ENCODE measurements at regions not wholly inside any gene's neighbourhood (a gene's known extent, or its start where the extent isn't known, plus 50 kb on each side); places are given as distances from the start of the nearest gene placed in this dataset.

- DNase-seq (ENCODE audit: low read depth, low spot score): no peak
Observed at GRCh38 chr5:52392321-52392720, 395.4 kb upstream of the ITGA1 start.

GRCh38 chr5:52409835-52410234 is 377.9 kb upstream of the ITGA1 start:
- DNase-seq (ENCODE audit: low read depth, low spot score): no peak

- no peak for DNase-seq (ENCODE audit: low read depth, low spot score)
Observed at GRCh38 chr5:52419357-52419756, 368.4 kb upstream of the ITGA1 start.

GRCh38 chr5:52427615-52428014 is 360.1 kb upstream of the ITGA1 start:
- DNase-seq (ENCODE audit: low read depth, low spot score): no peak

DNA sequence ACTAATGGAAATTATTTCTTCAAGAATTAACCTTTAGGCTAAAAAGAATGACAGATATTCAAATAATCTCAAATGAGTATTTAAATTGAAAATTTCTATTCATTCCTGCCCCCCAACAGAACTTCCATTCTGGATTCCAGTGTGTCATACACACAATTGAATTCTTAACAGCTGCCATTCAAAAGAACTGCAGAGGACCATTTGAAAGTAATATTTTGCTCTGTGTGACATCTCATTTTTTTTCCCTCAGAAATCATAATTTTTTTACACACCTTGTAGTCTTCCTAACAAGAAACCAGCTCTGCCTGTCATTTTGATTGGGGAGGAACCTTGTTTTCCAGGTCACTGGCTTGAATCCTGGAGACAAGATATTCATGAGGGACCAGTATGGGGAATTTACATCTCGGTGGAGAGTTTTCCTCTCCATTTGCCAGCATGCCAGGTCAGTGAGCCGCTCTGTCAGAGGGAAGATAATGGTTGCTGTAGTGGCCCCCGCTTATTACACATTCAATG is 358.7 kb upstream of the ITGA1 start:
- no peak for DNase-seq (ENCODE audit: low read depth, low spot score)

GRCh38 chr5:52441768-52442167 is 345.9 kb upstream of the ITGA1 start:
- no peak for DNase-seq (ENCODE audit: low read depth, low spot score)

GRCh38 chr5:52443187-52443586 is 344.5 kb upstream of the ITGA1 start:
- DNase-seq (ENCODE audit: low read depth, low spot score): no peak

DNA sequence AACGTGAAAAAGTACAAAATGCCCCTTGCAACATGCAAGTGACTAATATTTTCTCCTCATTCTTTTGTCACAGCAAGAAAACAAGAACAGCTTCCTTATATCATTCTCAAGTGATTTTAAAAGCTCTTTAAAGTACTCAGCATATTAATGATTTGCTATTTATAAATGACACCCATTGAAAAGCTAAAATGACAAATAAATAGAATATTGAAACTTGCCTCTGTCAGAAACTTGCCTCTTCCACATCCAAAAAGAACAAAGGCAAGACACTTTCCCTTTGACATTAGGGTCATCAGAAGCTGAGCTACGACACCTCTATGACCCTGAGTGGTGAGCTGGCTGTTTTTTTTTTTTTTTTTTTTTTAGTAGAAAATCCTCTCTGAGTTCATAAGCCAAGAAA is 339.6 kb upstream of the ITGA1 start:
- no peak for DNase-seq (ENCODE audit: low read depth, low spot score)

DNA sequence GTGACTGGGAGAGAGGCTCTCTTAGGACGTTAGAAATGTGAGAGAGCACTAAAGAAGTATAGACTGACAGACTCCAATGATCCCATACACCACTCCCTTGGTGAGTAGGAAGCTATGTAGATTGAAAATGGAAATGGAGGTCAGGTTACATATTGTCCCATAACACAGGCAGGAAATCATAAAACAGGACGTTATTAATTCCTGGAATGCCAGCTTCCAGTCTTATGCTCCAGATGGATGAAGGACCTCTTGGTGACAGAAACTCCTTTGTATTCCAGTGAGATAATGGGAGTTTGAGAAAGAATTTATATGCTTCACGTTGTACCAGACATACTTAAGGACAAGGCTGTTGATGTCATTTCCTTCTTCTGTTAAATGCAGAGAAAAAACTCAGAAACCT is 338.2 kb upstream of the ITGA1 start:
- no peak for DNase-seq (ENCODE audit: low read depth, low spot score)

DNA sequence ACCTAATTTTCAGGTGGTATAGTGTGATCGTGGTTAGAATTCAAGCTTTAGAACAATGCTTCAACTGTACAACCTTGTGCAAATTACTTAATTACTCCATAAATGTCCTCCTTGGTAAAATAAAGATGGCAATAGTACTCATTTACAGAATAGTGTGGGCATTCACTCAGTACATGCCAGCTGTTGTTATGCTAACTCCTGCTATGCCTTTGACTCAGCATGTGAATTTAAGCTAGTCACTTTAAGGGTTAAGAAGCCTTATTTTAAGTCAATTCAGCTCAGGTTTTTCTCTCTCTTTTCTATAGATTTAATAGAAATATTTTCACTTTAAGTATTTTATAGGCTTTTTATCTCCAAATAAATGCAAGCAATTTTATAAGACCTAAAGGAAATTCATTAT is 335.6 kb upstream of the ITGA1 start:
- DNase-seq (ENCODE audit: low read depth, low spot score): peak; percentile 17

DNA sequence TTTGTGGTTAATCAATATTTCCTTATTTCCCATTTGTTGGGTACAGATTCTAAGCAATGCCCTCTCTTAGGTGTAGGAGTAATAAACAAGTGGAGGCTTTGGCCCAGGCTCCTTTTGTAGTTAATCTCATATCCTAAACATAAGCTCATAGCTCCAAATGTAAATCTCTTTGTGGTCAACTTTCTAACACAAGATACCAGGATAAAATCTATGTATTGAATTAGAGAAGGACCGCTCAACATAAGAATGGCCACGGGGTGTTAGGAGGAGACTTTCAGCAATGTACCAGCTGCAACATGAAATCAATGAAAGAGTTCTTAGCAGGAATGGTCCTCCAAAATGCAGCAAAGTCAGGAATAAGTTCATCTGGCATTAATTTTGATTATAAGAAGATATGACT is 334.5 kb upstream of the ITGA1 start:
- DNase-seq (ENCODE audit: low read depth, low spot score): no peak

DNA sequence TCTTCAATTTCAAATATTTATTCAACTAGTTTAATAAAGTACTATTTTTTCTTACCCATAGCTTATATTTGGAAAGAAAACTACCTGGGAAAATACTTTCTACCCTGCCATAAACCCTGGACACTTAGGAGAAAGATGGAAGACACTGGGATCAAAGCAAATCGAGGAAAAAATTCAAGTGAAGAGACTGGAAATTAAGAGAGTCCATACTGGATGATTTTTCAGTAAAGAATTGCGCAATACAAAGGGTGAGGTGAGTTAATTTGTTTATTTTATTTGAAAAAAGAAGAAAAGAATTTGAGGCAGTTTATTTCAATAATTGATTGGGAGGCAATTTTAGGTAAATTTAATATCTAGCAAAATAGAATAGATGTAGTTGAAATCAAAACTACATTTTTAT is 331.8 kb upstream of the ITGA1 start:
- no peak for DNase-seq (ENCODE audit: low read depth, low spot score)

DNA sequence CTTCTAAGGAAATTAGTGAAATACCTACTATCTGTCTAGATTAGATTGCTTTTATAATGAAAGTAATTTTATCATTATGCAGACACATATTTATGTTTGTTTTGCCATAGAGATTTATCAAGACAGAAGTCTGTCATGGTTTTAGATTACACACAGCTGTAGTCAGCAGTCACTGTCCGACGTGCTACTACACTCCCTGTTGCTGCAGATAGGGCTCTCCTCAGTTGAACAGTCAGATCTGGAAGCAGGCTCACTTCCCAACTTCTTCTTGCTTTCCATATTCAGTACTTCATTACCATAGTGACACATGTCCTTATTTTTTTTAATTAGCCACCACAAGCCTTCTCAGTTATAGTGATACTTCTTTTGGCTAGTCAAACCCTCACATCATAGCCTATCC is 329.9 kb upstream of the ITGA1 start:
- no peak for DNase-seq (ENCODE audit: low read depth, low spot score)

GRCh38 chr5:52466113-52466512 is 321.6 kb upstream of the ITGA1 start:
- no peak for DNase-seq (ENCODE audit: low read depth, low spot score)

DNA sequence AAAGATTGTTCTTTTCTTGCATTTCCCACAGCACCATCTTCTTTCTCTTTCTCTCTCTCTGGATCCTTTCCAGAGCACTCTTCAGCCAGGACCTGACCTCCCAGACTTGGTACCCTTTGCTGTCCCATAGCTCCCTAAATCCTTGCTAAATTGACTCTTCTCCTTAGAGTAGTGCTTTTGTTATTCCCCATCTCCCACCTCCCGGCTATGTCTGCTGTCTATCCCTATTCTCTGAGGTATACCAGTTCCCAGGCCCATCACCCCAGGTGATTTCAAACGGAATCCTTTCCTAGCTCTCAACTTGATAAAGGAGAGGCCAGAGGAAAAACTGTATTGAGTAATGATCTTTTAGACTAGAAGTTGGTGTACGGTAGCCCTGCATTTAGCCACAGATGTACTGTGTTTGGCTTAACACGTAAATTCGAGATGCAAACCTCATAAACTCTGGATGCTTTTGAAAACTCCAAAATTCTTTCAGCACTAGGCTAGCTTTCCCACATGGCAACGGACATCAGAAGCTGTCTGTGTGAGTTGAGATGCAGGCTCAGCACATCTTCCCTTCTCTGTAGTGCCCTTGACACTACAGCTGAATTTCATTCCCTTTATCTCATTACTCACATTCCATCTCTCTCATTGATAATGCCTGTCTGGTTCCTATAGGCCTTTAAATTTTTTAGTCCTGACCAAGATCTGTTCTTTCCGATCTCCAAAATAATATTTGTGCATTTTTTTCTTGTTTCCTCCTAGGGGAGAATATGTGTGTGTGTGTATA is 320.8 kb upstream of the ITGA1 start:
- DNase-seq (ENCODE audit: low read depth, low spot score): no peak

DNA sequence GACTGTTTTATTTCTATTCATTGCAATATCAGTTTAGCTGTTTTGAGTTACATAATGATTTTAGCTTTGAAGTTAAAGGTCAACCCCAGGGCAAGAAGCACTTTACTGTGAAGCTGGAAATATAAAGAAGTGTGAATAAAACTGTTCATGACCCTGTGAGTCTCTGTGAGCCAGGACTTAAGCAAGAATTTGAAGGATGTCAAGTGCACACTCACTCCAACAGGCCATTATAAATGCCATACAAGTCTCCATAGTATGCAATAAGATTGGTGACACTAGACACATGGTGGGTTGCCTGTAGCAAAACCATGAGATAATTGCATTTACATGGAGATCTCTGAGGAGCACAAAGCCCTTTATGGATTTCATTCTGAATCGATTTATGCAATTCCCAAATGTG is 318.7 kb upstream of the ITGA1 start:
- DNase-seq (ENCODE audit: low read depth, low spot score): no peak

GRCh38 chr5:52469420-52469819 is 318.3 kb upstream of the ITGA1 start:
- no peak for DNase-seq (ENCODE audit: low read depth, low spot score)

DNA sequence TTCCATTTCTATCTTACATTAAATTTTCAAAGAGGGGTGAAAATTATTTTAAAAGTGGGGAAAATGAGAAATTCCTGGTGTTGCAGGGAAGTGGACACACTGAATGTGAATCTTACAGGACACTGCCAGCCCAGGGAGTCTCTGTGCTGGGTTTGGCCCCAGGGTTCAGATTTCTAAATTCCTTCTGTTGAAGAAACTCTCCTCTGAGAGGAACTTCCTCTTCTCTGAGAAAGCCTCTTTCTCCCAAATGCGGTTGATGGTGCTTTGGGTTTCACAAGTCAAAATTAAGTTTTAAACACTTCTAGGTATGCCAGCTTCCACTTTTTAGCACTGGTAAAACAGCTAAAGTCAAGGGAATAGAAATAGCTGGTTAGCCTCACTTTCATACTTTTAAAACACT is 317.9 kb upstream of the ITGA1 start:
- no peak for DNase-seq (ENCODE audit: low read depth, low spot score)

GRCh38 chr5:52476346-52476745 is 311.4 kb upstream of the ITGA1 start:
- DNase-seq (ENCODE audit: low read depth, low spot score): no peak

DNA sequence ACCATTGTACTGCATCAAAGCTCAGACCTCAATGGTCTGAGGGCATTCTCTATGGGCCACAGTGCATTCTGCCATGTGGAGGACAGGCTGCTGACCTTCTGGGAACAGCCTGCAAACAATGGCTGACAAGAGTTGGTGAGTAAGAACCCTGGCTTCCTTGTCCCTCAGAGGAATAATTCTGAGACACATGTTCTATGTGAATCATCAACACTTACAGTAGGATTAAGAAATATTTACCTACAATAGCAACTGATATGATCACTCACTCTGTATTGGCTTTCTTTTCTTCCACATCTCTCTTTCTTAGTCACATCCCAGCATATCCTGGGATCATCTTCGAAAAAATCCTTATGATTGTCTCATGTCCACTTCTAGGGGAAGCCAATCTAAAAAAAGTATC is 306.5 kb upstream of the ITGA1 start:
- no peak for DNase-seq (ENCODE audit: low read depth, low spot score)

- no peak for DNase-seq (ENCODE audit: low read depth, low spot score)
Observed at GRCh38 chr5:52481851-52482250, 305.9 kb upstream of the ITGA1 start.

DNA sequence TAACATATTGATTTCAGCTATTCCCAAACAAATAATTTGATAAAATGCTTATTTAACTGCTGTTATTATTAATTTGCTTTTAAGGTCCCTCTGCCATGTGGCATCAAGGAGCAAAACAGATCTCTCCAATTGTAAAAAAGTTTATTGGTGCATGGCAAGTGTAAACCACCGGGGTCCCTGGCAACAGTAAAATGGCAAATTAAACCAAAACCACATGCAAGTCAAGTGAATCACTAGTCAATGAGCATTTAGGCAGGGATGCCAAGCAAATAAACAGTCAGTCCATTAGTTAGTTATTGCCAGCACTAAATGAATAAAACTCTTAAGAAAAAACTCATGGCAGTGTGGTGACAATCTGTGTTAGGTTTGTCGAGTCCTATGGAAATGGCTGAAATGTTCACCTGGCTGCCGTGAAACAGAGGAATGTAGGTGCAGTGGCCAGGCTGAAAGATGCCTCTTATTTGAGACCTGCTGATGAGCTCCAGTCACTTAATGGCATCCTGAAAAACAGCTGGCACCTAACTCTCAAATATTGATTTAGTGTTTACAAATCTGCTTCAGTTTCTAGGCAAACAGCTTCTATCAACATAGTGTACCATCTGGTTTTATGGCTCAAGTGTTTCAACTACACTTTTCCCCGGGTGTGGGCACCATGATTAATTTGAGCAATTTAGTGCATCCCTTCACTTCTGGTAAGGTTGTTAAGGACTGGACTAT is 296.5 kb upstream of the ITGA1 start:
- no peak for DNase-seq (ENCODE audit: low read depth, low spot score)

GRCh38 chr5:52491818-52492217 is 295.9 kb upstream of the ITGA1 start:
- no peak for DNase-seq (ENCODE audit: low read depth, low spot score)

All from iPS DF 19.7 (cell line).